ENCODE measurements at regions not wholly inside any gene's neighbourhood (a gene's known extent, or its start where the extent isn't known, plus 50 kb on each side); places are given as distances from the start of the nearest gene placed in this dataset.

- TF ChIP-seq ZNF274 (IDR thresholded peaks at IDR 0.05; ENCODE audit: low read depth, low read length) (no peak), SUZ12 (IDR thresholded peaks at IDR 0.05; ENCODE audit: extremely low read depth, insufficient read depth, insufficient read length) (no peak), YY1 (IDR thresholded peaks at IDR 0.05; ENCODE audit: insufficient read depth, insufficient read length) (no peak)
Observed at GRCh38 chr6:90446164-90446563, 140.7 kb downstream of the MAP3K7 start.
